D721Med (cell line): ENCODE measurements at regions not wholly inside any gene's neighbourhood (a gene's known extent, or its start where the extent isn't known, plus 50 kb on each side); places are given as distances from the start of the nearest gene placed in this dataset.

ENCODE experiments used
- DNase-seq: peaks from one replicate; pipeline ENCODE4 v3.0.0; 2011; ENCODE audit warnings: low spot score; ENCODE audit not compliant: insufficient read length
- FAIRE-seq: peaks from 2 replicates; lab custom pipeline; 2011; peaks lifted over from hg19 to GRCh38; lab: Jason Lieb, UNC
- TF ChIP-seq, protein P1 (sequence below): IDR thresholded peaks from 2 replicates; pipeline ENCODE4 v1.5.1; 2012; ENCODE audit warnings: mild to moderate bottlenecking, control low read depth; ENCODE audit not compliant: insufficient read depth; ENCODE audit errors: missing control alignments

GRCh38 chr2:150586858-150587257 lies 99.4 kb upstream of the RND3 start:
- TF ChIP-seq, protein P1, sequence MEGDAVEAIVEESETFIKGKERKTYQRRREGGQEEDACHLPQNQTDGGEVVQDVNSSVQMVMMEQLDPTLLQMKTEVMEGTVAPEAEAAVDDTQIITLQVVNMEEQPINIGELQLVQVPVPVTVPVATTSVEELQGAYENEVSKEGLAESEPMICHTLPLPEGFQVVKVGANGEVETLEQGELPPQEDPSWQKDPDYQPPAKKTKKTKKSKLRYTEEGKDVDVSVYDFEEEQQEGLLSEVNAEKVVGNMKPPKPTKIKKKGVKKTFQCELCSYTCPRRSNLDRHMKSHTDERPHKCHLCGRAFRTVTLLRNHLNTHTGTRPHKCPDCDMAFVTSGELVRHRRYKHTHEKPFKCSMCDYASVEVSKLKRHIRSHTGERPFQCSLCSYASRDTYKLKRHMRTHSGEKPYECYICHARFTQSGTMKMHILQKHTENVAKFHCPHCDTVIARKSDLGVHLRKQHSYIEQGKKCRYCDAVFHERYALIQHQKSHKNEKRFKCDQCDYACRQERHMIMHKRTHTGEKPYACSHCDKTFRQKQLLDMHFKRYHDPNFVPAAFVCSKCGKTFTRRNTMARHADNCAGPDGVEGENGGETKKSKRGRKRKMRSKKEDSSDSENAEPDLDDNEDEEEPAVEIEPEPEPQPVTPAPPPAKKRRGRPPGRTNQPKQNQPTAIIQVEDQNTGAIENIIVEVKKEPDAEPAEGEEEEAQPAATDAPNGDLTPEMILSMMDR, result no peak
- DNase-seq, result no peak
- FAIRE-seq, result no peak

DNA sequence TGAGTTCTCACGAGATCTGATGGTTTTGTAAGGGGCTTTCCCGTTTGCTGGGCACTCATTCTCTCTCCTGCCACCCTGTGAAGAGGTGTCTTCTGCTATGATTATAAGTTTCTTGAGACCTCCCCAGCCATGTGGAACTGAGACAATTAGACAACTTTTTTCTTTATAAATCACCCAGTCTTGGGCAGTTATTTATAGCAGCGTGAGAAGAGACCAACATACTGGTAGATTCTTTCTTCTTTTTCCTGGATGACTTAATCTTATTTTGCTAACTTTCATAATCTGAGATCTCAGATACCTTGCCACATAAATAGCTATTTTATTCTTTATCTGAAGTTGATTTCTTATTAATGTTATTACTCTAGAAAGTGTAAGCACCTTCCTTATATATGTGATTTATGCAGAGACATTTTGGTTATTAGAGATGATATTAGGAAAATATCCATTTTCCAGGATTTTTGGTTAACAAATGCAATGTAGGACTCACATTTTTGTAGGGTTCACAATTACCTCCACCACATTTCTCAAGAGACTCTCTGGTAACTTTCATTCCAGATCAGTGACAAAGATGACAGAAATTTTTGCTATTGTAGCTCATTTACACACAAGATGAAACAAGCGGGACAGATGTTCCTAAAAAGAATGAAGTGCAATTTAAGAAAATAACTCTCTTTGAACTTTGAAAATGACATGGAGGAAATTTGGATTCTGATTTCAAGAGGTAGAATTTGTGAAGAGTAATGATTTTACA lies 97.9 kb upstream of the RND3 start:
- TF ChIP-seq, protein P1, result no peak
- FAIRE-seq, result no peak
- no peak for DNase-seq

DNA sequence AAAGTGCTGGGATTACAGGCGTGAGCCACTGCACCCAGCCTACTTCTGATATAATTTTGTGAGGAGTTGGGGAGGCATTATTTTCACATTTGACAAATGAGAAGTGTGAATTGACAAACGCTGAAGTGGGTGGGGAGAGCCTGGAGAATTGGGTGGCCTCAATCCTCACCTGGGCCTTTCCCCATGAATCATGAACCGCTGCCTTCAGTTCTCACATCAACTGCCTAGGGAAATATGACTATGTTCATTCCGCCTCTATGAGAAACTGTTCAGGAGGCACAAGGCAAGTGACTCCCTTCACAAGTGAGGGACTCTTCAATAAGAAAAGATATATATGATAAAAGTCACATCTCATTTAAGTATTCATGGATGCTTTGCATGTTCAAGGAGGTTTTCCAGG lies 96.6 kb upstream of the RND3 start:
- TF ChIP-seq, protein P1, result no peak
- FAIRE-seq (no peak), DNase-seq (no peak)

DNA sequence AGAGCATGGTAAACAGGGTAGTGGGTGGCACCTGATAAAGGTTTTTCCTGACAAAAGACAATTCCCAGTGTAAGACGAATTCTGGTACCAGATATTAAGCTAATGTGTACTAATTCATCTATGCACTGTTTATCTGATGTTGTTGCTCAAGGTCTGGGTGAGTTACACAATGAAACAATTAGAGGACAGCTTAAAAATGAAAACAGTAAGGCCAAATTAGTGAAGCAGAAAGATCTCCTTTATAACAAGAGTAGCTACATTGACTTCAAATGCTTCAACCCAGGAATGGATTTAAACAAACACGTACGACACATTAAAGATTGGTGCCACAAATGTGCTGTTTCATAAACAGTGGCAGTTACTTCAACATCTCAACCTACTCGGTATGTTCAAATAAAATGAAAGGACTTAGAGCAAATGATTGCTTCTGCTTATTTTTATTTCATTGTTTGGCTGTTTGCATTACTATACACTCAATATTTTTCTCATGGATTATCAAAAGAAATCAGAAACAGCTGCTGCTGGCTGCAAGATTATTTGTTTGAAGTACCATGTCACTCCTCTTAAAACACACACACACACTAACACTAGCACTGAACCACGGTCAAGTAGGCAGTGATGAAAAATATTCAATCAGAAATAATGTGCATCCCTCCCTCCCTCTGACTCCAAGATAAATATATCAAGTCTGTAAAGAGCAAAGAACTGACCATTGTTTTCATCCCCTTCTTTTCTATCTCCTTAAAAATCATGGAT lies 94.4 kb upstream of the RND3 start:
- TF ChIP-seq, protein P1, result no peak

DNA sequence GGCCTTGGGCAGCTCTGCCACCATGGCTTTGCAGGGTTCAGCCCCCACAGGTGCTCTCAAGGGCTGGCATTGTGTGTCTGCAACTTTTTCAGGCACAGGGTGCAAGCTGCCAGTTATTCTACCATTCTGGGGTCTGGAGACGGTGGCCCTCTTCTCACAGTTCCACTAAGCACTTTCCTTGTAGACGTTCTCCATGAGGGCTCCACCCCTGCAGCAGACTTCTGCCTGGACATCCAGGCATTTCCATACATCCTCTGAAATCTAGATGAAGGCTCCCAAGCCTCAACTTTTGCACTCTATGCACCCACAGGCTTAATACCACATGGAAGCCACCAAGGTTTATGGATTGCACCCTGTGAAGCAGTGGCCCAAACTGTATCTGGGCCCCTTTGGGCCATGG lies 91.0 kb upstream of the RND3 start:
- TF ChIP-seq, protein P1, result no peak
- no peak for DNase-seq

More for the DNA sequence above, 94.4 kb upstream of the RND3 start:
- DNase-seq (no peak), FAIRE-seq (no peak)

GRCh38 chr2:150575861-150576260 lies 88.4 kb upstream of the RND3 start:
- TF ChIP-seq, protein P1, result no peak
- no peak for FAIRE-seq
- DNase-seq, result no peak

More for the DNA sequence above, 91.0 kb upstream of the RND3 start:
- no peak for FAIRE-seq
